ENCODE measurements at regions not wholly inside any gene's neighbourhood (a gene's known extent, or its start where the extent isn't known, plus 50 kb on each side); places are given as distances from the start of the nearest gene placed in this dataset.

GRCh38 chr11:107180236-107180635 lies 162.0 kb upstream of the GUCY1A2 start:
- no peak for TF ChIP-seq EP300 (IDR thresholded peaks at IDR 0.05)
- no peak for TF ChIP-seq POLR2AphosphoS5 (IDR thresholded peaks at IDR 0.05)
- TF ChIP-seq CTCF (IDR thresholded peaks at IDR 0.05) = no peak

All from stomach (tissue), 4 donors.